ENCODE measurements at regions not wholly inside any gene's neighbourhood (a gene's known extent, or its start where the extent isn't known, plus 50 kb on each side); places are given as distances from the start of the nearest gene placed in this dataset.

GRCh38 chr14:35969310-35969709 lies 143.2 kb downstream of the BRMS1L start:
- TF ChIP-seq, protein P1, sequence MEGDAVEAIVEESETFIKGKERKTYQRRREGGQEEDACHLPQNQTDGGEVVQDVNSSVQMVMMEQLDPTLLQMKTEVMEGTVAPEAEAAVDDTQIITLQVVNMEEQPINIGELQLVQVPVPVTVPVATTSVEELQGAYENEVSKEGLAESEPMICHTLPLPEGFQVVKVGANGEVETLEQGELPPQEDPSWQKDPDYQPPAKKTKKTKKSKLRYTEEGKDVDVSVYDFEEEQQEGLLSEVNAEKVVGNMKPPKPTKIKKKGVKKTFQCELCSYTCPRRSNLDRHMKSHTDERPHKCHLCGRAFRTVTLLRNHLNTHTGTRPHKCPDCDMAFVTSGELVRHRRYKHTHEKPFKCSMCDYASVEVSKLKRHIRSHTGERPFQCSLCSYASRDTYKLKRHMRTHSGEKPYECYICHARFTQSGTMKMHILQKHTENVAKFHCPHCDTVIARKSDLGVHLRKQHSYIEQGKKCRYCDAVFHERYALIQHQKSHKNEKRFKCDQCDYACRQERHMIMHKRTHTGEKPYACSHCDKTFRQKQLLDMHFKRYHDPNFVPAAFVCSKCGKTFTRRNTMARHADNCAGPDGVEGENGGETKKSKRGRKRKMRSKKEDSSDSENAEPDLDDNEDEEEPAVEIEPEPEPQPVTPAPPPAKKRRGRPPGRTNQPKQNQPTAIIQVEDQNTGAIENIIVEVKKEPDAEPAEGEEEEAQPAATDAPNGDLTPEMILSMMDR (IDR thresholded peaks at IDR 0.05; ENCODE audit: low read depth, low read length), result no peak
- TF ChIP-seq EZH2phosphoT487 (IDR thresholded peaks at IDR 0.05; ENCODE audit: low read depth), result no peak

All from OCI-LY3 (cell line).